ENCODE measurements at regions not wholly inside any gene's neighbourhood (a gene's known extent, or its start where the extent isn't known, plus 50 kb on each side); places are given as distances from the start of the nearest gene placed in this dataset.

DNA sequence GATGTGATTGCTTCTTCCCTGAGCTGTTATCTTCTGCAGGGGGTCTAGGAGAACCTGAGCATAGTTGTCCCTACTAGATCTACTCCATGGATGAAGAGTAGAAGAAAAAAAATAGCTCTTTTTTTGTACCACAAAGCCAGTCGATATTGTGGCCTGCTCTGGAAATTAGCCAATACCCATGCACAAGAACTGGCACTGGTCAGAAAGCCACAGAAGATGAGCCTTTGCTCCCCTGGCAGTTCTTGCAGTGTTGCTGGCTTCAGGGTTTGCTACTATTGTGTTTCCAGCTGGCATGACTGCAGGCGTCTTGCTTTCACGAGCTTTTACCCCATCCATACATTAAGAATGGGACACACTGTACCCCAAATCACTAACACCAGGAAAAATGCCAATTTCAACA lies 547.7 kb upstream of the KLF12 start:
- FAIRE-seq: no peak

DNA sequence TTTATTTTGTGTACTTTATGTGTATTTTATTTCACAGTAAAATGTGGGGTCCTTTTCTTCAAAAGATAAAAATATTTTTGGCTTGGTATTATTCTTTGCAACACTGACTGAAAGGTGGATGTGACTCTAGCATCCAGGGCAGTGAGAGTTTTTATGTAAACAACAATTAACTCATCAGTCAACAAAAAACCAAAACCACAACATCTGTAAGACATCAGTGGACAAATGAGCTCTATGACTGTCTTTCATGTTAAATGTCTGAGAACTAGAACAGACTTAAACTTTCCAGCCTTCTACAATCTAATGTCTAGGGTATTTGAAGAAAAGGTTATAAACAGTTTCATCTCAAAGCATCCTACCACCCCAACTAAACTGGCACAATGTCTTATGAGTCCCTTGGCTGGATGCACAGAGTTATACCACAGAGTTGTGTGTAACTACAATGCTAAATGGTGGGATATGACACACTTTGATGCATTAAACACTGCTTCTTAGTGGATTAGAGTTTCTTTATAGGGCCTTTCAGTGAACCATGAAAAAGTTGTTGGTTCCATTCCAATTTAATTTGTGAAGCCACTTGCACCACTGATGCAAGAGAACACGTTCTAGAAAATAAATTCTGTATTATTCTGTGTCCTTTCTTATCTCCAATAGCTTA lies 544.2 kb upstream of the KLF12 start:
- no peak for FAIRE-seq

More for the DNA sequence above, 547.7 kb upstream of the KLF12 start:
- DNase-seq (ENCODE audit: low spot score): no peak

DNA sequence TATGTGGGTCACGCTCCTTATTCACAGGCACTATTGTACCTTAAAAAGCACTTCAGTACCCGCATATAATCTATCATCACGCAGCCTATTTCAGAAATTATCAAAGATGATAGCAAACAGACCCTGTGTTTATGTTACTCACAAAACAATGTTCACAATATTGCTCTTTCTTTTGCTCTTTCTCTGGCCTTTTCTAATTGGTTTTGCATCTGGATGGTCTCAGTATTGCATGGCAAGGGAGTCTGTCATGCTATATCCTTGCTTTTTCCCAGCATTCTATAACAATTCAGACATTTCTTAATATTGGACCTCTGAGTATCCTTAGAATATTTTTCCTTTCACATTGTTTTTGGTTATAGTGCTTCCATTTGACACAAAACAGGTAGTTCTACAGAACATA lies 541.8 kb upstream of the KLF12 start:
- no peak for FAIRE-seq
- no peak for DNase-seq (ENCODE audit: low spot score)

More for the DNA sequence above, 544.2 kb upstream of the KLF12 start:
- no peak for DNase-seq (ENCODE audit: low spot score)

DNA sequence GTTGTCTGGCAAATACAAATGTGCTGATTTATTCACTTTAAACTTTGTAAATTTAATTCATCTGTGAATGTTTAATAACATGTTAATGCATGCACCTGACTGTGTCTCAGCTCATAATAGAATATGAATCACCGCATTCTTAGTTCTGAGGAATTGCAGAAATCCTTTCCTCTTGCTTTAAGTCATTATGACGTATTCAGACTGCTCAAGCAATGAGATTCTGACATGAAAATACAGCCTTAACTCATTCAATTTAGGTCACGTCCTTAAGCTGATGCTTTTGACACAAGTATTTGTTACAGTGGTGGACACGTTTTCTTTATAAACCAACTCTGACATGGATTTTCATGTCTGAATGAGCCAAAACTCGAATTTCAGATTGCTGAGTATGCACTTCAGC lies 541.0 kb upstream of the KLF12 start:
- no peak for FAIRE-seq

DNA sequence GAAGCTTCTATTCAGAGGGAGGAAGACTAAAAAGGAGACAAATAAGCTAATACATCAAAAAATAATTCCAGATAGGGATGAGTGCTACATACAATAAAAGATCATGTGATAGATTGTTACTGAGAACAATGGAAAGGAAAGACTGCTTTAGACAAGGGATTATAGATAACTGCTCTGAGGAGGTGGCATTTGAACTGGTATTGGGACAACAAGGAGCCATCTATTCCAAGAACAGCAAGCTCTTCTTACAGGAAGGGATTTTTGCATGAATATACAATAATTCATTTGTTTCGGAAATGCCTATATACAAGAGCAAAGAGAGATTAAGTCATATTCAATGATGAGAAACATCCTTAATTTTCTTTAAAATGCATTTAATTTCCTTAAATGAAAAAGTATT lies 540.5 kb upstream of the KLF12 start:
- DNase-seq (ENCODE audit: low spot score) (no peak), FAIRE-seq (no peak)

More for the DNA sequence above, 541.0 kb upstream of the KLF12 start:
- DNase-seq (ENCODE audit: low spot score): no peak

DNA sequence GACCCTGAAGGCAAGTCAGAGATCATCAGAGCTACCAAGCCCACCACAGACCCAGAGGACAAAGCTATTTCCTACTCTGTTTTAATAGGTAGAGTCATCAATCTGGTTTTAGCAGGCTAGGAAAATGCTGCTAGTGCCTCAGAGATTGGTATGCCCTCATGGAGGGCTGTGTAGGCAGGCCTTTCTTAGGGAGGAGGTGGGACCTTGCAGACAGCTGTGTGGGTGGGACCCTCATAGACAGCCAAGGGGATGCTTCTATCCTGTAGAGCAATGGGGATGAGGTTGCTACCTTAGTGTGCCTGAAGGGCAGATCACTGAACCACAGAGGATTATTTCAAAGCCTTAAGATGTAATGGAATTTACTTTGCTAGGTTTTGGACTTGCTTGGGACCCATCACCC lies 534.9 kb upstream of the KLF12 start:
- FAIRE-seq: no peak
- DNase-seq (ENCODE audit: low spot score): no peak

DNA sequence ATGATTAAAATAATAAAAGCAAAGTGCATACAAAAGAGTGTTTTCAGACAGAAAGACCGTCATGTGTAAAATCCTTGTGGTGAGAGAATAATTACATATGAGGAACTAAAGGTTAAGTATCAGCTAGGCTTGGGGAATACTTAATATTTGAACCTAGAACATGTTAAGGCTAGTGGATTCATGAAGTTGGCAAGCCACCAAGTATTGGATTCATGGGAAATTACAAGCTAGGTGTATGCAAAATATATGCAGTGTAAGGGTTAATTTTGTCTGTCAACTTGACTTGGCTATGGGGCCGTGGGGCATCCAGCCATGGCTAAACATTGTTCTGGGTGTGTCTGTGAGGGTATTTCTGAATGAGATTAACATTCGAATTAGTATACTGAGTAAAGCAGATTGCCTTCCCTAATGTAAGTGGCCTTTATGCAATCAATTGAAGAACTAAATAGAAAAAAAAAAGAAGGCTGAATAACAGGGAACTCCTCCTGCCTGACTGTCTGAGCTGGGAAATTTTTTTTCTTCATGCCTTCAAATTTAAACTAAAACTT lies 533.5 kb upstream of the KLF12 start:
- FAIRE-seq: no peak

DNA sequence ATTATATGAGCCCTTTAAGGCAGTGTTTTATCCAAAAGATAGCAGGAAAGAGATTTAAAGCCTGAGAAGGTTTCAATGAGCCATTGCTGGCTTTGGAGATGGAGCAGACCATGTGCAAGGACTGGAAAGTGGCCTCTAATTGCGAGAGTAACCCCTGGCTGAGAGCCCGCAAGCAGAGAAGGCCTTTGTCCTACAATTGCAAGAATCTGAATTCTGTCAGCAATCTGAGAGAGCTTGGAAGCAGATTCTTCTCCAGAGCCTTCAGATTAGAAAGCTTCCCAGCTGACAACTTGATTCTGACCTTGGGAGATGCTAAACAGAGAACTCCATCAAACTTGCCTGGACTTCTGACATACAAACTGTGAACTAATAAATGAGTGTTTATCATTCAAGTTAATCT lies 528.7 kb upstream of the KLF12 start:
- FAIRE-seq (no peak), DNase-seq (ENCODE audit: low spot score) (no peak)

More for the DNA sequence above, 533.5 kb upstream of the KLF12 start:
- DNase-seq (ENCODE audit: low spot score): no peak

DNA sequence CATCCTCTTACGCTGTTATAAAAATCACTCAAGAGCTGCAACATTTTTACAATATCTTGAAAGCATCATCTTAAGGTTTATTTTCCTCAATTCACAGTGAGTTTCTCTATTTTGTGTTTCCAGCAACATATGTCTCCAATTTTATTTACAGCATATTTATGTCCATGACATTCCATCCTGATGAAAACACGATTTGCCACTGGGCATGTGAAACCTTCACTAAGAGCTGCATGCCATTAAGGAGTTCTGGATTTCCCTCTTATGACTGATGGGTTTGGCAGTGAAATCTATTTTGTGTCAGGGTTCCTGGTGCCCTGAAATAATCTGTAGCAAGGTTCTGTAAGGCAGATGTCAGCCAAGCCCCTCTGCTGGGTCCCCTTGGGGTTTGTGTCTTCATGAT lies 527.6 kb upstream of the KLF12 start:
- DNase-seq (ENCODE audit: low spot score) (no peak), FAIRE-seq (no peak)

DNA sequence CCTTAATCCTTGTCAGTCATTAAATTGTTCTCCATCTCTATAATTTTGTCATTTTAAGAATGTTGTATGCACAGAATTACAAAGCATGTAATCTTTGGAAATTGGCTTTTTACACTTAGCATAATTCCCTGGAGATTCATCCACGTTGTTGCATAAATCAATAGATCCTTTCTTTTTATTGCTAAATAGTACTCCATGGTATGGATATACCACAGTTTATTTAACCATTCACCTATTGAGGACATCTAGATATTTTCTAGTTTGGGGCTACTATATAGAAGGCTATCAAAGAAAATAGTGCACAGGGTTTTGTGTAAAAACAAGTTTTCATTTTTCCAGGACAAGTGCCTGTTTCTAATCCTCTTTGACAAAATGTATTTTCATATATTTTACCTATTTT lies 523.6 kb upstream of the KLF12 start:
- FAIRE-seq (no peak), DNase-seq (ENCODE audit: low spot score) (no peak)

DNA sequence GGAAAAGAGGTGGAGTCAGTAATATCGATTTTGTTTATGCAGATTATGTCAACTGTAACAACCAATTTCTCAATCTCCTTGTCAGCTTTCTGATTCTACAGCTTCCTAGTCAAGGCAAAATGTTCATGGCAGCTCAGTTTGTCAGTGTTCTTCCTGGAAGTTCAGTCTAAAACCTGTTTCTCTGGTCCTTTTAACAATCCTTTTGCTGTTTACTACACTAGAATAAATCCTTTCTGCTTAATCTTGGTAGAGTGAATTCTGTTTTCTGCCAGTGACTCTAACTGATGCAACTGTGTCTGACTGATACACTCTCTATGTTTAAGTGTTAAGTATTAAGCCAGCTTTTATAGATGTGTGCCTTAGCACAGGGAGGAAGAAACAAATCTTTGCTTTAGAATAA lies 516.9 kb upstream of the KLF12 start:
- DNase-seq (ENCODE audit: low spot score) (no peak), FAIRE-seq (no peak)

DNA sequence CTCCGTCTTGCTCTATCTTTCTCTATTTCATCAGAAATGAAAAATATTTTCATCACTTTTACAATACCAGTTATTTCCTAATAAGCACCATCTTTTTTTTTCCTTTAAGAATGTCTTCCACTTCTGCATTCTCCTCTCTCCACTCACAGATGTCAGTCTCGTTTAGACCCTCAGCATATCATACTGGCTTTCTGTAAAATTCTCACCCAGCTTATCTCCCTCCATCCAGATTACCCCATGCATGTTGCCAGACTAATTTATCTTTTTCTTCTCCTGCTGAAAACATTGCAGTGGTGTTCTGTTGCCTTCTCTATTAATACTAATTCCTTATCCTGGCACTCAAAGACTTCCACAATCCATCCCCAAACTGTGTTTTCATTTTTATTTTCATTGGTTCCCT lies 513.8 kb upstream of the KLF12 start:
- no peak for DNase-seq (ENCODE audit: low spot score)
- FAIRE-seq: no peak

DNA sequence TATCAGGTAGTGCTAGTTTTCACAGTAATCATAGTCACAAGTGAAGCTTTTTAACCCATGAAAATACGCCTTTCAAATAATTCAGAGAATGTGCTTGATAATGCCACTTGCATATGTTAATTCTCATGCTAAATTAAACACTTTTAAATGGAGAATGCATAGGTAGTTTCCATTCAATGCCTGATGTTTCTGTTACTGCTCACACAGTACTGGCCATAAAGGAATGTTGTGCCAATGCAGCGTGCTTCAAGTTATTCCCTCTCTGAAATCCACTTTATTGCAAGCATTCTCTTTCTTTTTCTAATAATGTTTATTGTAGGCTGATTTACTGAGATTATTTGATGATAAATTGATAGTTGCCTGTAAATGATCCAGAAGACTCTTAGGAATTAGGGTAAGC lies 513.0 kb upstream of the KLF12 start:
- no peak for DNase-seq (ENCODE audit: low spot score)
- FAIRE-seq: no peak

DNA sequence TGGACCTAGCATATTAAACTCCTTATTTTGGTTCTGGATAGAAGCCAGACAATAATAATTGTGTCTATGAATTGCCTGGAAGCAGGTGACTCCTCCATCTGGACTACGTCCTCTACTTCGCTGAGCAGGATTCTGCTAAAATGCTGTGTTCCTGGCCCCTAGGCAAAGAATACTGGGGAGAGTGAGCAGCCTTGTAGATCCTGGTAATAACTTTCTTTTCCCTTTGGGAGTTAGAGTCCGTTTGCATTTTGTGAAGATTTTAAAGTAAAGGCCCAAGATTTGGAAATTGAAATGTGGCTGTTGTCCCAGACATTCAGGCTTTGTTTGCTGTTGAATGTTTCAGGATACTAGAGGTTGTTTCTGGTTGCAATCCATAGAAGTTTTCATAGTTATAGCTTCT lies 511.9 kb upstream of the KLF12 start:
- FAIRE-seq: no peak
- no peak for DNase-seq (ENCODE audit: low spot score)

DNA sequence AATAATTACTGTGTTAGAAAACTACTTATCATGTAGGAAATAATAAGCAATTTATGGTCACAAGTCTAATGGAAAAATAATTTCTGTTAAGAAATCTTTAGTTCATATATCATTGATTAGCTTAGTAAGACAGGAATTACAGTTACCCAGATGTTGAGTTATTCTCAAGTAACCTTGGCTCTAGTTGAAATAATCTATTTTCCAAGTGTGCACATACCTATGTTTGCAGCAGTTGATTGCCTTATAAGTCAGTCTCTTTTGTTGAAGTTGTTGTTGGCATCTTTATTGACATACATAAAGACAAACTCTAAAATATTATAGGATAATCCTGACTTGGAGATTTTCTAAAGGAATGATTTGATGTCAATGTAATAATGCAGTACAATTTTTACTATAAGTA lies 511.4 kb upstream of the KLF12 start:
- DNase-seq (ENCODE audit: low spot score) (no peak), FAIRE-seq (no peak)

DNA sequence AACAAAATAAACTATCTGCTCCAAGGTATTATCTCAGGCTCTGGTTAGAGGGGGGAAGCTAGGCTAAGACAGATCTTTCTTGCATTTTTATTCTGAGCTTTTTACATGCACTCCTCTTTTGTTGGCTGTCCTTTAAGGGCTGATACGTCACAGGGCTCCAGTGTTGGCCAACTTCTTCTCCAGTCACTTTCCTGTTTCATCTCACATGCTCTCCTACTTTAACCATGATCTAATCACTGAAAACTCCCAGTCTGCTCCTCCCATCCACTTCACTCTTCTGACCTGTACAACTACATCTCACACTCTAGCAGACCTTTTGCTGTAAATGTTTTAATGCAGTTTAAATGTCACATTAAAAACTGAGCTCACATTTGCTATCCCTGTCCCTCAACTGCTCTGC lies 510.0 kb upstream of the KLF12 start:
- no peak for DNase-seq (ENCODE audit: low spot score)
- FAIRE-seq: no peak

DNA sequence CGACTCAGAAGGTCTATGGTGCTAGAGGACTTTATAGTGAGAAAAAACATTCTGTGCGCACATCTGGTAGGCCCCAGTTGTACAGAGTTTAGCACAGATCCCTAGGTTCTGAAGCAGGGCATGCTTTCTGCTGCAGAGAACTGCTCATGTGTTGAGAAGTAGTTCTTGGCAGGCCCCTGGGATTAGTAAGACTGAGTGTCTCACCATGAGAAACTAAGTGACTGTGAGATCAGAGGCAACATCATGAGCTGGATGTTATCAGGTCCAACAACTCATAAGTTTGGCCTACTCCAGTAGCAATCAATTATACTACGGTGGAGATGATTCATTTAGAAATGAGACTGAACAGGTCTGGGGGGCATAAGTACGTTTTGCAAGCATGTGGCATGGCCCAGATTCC lies 507.4 kb upstream of the KLF12 start:
- no peak for FAIRE-seq
- DNase-seq (ENCODE audit: low spot score): no peak

DNA sequence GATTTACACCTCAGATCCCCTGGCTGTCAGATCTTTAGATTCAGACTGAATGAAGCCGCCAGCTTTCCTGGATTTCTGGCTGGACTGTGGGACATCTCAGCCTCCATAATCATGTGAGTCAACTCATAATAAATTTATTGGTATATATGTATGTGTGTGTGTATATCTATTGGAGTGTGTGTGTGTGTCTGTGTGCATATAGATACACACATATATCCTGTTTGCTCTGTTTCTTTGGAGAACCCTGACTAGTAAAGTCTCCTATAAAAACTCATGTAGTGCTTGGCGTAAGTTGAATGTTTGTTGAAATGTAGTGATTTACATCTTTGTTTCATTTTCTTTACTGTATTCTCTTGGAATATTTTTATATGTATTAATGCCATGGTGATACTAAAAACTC lies 499.5 kb upstream of the KLF12 start:
- FAIRE-seq (no peak), DNase-seq (ENCODE audit: low spot score) (no peak)

DNA sequence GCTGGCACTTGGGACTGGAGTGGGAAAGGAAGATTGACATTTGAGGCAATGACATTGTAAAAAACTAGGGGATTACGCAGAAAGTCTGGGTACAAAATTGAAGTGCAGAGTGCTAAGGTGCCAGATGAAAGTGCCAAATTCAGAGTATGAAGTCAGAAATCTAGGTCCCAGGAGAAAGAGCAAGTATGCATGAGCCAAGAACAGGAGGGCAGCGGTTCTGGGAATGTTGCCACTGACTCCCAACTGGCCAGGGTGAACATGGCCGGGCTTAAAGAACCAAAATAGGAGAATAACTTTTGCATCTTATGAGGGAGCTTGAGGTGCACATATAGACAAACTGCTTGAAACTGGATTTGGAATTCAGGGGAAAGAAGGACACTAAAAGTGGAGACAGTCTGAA lies 495.8 kb upstream of the KLF12 start:
- DNase-seq (ENCODE audit: low spot score) (no peak), FAIRE-seq (no peak)

DNA sequence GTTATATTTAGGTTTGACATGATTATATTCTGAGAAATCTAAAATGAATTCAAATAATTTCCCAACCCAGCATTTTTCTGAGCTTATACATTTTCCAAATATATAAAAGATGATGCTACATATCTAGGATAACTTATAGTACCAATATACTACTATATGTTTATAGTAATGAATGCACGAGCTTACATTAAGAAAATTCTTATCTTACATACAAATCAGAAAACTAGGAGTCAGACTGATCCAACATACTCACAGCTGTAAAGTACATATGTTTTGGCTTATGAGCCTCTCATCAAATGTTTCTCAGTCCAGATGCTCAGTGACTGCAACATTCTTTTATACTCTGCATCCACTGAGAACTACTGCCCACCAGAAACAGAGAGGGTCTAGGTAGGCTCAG lies 491.3 kb upstream of the KLF12 start:
- FAIRE-seq (no peak), DNase-seq (ENCODE audit: low spot score) (no peak)

DNA sequence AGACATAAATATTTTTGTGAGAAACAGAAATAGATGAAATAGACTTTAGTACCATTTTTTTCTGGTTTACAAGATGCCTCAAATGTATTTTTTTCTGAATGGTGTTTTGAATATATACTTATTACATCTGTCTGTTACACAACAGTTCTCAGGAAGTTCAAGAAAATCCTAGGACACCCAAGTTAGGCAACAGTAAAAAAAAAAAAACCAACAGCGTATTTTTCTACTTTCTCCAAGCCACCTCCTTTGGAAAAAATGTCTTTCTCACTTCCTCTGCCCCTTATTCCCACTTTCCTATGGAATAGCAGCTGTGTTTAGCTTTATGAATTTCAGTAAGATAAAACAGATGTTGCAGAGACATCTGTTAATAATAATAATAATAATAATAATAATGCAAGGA lies 489.6 kb upstream of the KLF12 start:
- DNase-seq (ENCODE audit: low spot score): no peak
- no peak for FAIRE-seq

DNA sequence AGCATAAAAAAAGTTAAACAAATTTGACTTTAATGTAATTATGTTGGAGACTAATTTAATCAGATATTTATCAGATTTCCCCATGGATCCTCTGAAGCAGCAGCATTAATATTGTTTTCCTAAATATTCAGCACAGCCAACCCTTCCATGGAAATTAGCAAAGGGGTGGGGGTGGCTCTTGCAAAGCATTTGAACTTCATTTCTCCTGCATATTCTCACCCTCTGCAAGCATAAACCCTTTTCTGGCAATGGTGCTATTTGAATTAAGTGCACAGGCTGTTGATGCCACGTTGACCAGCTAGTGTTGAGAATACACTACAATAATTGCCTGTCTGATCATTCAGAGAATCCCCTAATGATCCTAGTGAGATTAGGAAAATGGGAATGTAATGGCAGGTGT lies 488.1 kb upstream of the KLF12 start:
- FAIRE-seq: no peak
- no peak for DNase-seq (ENCODE audit: low spot score)

DNA sequence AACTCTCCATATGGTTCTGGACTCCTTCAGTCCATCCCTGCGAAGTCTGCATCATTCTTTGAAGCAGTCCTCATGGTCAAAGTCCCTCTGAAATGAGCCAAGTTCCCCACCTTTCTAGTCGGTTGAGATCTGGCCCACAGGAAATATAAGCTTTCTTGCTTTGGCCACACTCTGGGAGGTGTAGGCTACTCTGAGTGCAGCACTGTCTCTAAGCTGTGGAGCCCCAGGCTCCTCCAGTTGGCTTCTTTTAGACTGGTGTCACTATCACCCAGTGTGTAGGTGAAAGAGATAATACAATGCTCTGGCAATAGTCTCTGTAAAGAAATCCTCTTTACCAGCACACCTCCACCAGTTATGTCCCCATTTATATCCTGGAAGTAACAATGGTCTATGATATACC lies 486.5 kb upstream of the KLF12 start:
- DNase-seq (ENCODE audit: low spot score): no peak
- no peak for FAIRE-seq

DNA sequence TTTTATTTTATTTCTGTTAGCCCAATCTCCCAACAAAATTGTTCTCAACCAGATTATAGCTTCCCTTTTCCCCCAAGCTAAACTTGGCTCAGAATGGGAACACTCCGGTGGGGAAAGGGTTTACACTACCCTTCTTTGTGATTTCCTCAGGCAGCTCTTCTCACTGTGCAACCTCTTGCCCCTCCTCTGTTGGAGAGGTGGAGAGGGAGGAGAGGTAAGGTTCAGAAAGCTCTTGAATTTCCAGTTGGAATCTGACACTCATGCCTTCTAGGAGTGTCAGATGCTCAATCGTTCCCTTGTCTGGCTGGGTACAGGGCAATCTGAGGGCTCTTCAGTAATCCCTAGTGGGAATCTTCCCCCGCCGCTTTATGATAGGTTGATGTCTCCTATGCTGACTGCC lies 486.1 kb upstream of the KLF12 start:
- FAIRE-seq (no peak), DNase-seq (ENCODE audit: low spot score) (no peak)

All from urothelium cell line (cell line).